Liver (tissue), 3 donors: ENCODE measurements at regions not wholly inside any gene's neighbourhood (a gene's known extent, or its start where the extent isn't known, plus 50 kb on each side); places are given as distances from the start of the nearest gene placed in this dataset.

Experiments
- EGR1 ChIP-seq, 2 donors: IDR thresholded peaks; 2 replicates each; pipeline ENCODE4 v1.6.1; 2016 to 2018; ENCODE audit warnings: antibody characterized with exemption in 2 of 2, low read depth in 2 of 2
- FOXA1 ChIP-seq: IDR thresholded peaks from 2 replicates; pipeline ENCODE4 v1.6.1; 2016; ENCODE audit warnings: antibody characterized with exemption
- GABPA ChIP-seq, 2 donors: IDR thresholded peaks in 1 of 2; conservative IDR thresholded peaks in 1 of 2; 2 replicates each; pipeline ENCODE4 v1.6.1; 2016; ENCODE audit warnings: antibody characterized with exemption in 2 of 2, mild to moderate bottlenecking in 1 of 2, moderate library complexity in 1 of 2
- NR2F2 ChIP-seq: IDR thresholded peaks from 2 replicates; pipeline ENCODE4 v1.6.1; 2016; ENCODE audit warnings: antibody characterized with exemption
- TAF1 ChIP-seq: conservative IDR thresholded peaks from 2 replicates; pipeline ENCODE4 v1.6.1; 2016; ENCODE audit warnings: antibody characterized with exemption, mild to moderate bottlenecking
- YY1 ChIP-seq: IDR thresholded peaks from 2 replicates; pipeline ENCODE4 v1.6.1; 2016; ENCODE audit warnings: antibody characterized with exemption, mild to moderate bottlenecking
- TF ChIP-seq, protein P1 (sequence below): fragments of 150-350 bp; IDR thresholded peaks from 2 replicates; pipeline ENCODE4 v1.5.1; 2017; ENCODE audit warnings: improper control_type of control experiment, low read depth, low read length; ENCODE audit not compliant: missing input control
- TF ChIP-seq, protein P2 (sequence below): IDR thresholded peaks from 2 replicates; pipeline ENCODE4 v1.6.1; 2016; ENCODE audit warnings: antibody characterized with exemption
- TF ChIP-seq, protein P3 (sequence below): IDR thresholded peaks from 2 replicates; pipeline ENCODE4 v1.6.1; 2016; ENCODE audit warnings: antibody characterized with exemption, mild to moderate bottlenecking
- TF ChIP-seq, protein P4 (sequence below): IDR thresholded peaks from 2 replicates; pipeline ENCODE4 v1.6.1; 2016; ENCODE audit warnings: antibody characterized with exemption
- donor health status: healthy.
- donor health status: healthy.

DNA sequence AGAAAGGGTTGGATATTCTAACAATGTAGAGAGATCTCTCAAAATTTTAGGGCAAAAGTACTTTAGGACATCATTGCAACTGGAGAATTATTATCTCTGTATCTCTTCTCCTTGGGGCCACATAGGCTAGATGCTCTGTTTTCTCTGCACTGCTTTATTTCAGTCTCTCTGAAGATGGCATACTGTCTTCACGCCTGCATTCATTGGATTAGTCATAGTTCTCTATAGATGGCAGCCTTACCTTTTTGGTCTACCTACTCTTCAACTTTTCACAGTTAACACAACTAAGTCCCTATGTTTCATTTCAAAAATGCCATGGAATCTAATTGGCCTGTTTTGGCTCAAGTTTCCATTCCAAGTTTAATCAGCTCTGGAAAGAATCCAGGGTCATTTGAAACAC lies 1623.3 kb upstream of the B3GALT2 start:
- TF ChIP-seq, protein P1, sequence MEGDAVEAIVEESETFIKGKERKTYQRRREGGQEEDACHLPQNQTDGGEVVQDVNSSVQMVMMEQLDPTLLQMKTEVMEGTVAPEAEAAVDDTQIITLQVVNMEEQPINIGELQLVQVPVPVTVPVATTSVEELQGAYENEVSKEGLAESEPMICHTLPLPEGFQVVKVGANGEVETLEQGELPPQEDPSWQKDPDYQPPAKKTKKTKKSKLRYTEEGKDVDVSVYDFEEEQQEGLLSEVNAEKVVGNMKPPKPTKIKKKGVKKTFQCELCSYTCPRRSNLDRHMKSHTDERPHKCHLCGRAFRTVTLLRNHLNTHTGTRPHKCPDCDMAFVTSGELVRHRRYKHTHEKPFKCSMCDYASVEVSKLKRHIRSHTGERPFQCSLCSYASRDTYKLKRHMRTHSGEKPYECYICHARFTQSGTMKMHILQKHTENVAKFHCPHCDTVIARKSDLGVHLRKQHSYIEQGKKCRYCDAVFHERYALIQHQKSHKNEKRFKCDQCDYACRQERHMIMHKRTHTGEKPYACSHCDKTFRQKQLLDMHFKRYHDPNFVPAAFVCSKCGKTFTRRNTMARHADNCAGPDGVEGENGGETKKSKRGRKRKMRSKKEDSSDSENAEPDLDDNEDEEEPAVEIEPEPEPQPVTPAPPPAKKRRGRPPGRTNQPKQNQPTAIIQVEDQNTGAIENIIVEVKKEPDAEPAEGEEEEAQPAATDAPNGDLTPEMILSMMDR, result no peak
- TF ChIP-seq, protein P2, sequence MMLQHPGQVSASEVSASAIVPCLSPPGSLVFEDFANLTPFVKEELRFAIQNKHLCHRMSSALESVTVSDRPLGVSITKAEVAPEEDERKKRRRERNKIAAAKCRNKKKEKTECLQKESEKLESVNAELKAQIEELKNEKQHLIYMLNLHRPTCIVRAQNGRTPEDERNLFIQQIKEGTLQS, result no peak
- TF ChIP-seq, protein P3, sequence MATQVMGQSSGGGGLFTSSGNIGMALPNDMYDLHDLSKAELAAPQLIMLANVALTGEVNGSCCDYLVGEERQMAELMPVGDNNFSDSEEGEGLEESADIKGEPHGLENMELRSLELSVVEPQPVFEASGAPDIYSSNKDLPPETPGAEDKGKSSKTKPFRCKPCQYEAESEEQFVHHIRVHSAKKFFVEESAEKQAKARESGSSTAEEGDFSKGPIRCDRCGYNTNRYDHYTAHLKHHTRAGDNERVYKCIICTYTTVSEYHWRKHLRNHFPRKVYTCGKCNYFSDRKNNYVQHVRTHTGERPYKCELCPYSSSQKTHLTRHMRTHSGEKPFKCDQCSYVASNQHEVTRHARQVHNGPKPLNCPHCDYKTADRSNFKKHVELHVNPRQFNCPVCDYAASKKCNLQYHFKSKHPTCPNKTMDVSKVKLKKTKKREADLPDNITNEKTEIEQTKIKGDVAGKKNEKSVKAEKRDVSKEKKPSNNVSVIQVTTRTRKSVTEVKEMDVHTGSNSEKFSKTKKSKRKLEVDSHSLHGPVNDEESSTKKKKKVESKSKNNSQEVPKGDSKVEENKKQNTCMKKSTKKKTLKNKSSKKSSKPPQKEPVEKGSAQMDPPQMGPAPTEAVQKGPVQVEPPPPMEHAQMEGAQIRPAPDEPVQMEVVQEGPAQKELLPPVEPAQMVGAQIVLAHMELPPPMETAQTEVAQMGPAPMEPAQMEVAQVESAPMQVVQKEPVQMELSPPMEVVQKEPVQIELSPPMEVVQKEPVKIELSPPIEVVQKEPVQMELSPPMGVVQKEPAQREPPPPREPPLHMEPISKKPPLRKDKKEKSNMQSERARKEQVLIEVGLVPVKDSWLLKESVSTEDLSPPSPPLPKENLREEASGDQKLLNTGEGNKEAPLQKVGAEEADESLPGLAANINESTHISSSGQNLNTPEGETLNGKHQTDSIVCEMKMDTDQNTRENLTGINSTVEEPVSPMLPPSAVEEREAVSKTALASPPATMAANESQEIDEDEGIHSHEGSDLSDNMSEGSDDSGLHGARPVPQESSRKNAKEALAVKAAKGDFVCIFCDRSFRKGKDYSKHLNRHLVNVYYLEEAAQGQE, result no peak
- TF ChIP-seq YY1 (no peak), TAF1 (no peak), EGR1 (IDR thresholded peaks at IDR 0.05; ENCODE audit: low read depth in 2 of 2) (no peak), GABPA (IDR thresholded peaks at IDR 0.05 in 1 of 2, conservative IDR thresholded peaks at IDR 0.05 in 1 of 2) (no peak), FOXA1 (no peak), NR2F2 (no peak)
- TF ChIP-seq, protein P4, sequence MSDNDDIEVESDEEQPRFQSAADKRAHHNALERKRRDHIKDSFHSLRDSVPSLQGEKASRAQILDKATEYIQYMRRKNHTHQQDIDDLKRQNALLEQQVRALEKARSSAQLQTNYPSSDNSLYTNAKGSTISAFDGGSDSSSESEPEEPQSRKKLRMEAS, result no peak
